HepG2 (cell line): ENCODE measurements at regions not wholly inside any gene's neighbourhood (a gene's known extent, or its start where the extent isn't known, plus 50 kb on each side); places are given as distances from the start of the nearest gene placed in this dataset.

Experiments used
- EZH2 ChIP-seq: conservative IDR thresholded peaks from 2 replicates; pipeline ENCODE4 v1.6.1; 2012; ENCODE audit warnings: mild to moderate bottlenecking, low read depth, low read length, moderate library complexity
- TAF1 ChIP-seq: sonication (generic); formaldehyde crosslinking; IDR thresholded peaks from 2 replicates; pipeline ENCODE4 v1.4.0; 2020; ENCODE audit warnings: missing genetic modification reagents
- ZNF317 ChIP-seq: sonication (generic); formaldehyde crosslinking; IDR thresholded peaks from 2 replicates; pipeline ENCODE4 v1.5.0; 2020; ENCODE audit warnings: mild to moderate bottlenecking, missing genetic modification reagents
- TF ChIP-seq, protein P1 (sequence below): sonication (generic); formaldehyde crosslinking; IDR thresholded peaks from 2 replicates; pipeline ENCODE4 v1.5.0; 2020; ENCODE audit warnings: mild to moderate bottlenecking, missing genetic modification reagents, moderate library complexity
- TF ChIP-seq, protein P2 (sequence below): sonication (generic); formaldehyde crosslinking; IDR thresholded peaks from 2 replicates; pipeline ENCODE4 v1.5.0; 2020; ENCODE audit warnings: mild to moderate bottlenecking, missing genetic modification reagents

DNA sequence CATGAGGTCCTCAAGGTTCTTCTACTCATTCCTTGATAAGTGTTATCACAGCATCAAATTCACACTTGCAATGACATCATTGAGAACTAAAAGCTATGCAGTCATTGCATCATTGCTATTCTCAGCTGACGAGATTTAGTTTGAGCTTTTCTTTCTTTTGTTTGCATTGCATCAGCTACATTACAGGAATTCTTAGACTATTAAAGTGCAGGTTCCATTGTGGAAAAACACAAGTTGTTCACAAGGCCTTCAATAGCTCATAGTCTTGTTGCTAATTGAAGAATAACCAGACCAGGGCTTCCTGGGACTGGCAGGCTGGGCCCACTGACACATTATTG, 139.3 kb downstream of the CXCL12 start:
- TF ChIP-seq, protein P1, sequence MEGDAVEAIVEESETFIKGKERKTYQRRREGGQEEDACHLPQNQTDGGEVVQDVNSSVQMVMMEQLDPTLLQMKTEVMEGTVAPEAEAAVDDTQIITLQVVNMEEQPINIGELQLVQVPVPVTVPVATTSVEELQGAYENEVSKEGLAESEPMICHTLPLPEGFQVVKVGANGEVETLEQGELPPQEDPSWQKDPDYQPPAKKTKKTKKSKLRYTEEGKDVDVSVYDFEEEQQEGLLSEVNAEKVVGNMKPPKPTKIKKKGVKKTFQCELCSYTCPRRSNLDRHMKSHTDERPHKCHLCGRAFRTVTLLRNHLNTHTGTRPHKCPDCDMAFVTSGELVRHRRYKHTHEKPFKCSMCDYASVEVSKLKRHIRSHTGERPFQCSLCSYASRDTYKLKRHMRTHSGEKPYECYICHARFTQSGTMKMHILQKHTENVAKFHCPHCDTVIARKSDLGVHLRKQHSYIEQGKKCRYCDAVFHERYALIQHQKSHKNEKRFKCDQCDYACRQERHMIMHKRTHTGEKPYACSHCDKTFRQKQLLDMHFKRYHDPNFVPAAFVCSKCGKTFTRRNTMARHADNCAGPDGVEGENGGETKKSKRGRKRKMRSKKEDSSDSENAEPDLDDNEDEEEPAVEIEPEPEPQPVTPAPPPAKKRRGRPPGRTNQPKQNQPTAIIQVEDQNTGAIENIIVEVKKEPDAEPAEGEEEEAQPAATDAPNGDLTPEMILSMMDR (CRISPR knock-in tag) = no peak
- TF ChIP-seq, protein P2, sequence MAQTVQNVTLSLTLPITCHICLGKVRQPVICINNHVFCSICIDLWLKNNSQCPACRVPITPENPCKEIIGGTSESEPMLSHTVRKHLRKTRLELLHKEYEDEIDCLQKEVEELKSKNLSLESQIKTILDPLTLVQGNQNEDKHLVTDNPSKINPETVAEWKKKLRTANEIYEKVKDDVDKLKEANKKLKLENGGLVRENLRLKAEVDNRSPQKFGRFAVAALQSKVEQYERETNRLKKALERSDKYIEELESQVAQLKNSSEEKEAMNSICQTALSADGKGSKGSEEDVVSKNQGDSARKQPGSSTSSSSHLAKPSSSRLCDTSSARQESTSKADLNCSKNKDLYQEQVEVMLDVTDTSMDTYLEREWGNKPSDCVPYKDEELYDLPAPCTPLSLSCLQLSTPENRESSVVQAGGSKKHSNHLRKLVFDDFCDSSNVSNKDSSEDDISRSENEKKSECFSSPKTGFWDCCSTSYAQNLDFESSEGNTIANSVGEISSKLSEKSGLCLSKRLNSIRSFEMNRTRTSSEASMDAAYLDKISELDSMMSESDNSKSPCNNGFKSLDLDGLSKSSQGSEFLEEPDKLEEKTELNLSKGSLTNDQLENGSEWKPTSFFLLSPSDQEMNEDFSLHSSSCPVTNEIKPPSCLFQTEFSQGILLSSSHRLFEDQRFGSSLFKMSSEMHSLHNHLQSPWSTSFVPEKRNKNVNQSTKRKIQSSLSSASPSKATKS (CRISPR knock-in tag) = no peak
- TF ChIP-seq TAF1 (CRISPR knock-in tag) (no peak), EZH2 (no peak), ZNF317 (CRISPR knock-in tag) (peak; percentile 48; the same call in 1 of the 2 replicates)
